SU-DHL-6 (cell line): ENCODE measurements at regions not wholly inside any gene's neighbourhood (a gene's known extent, or its start where the extent isn't known, plus 50 kb on each side); places are given as distances from the start of the nearest gene placed in this dataset.

Experiments
- H2AFZ ChIP-seq: fragments of 200-600 bp; sonication (generic); 2 replicates; pipeline ENCODE4 v1.6.1; 2014; ENCODE audit warnings: low read depth, mild to moderate bottlenecking, moderate library complexity, mixed read lengths, antibody characterized with exemption, low read length; ENCODE audit not compliant: severe bottlenecking
- H3F3A ChIP-seq: fragments of 200-600 bp; shearing (Covaris generic); 2 replicates; pipeline ENCODE4 v1.6.0; 2016; ENCODE audit warnings: antibody characterized with exemption, mild to moderate bottlenecking; ENCODE audit not compliant: insufficient read depth
- H3K27ac ChIP-seq: fragments of 200-600 bp; sonication (generic); 2 replicates; pipeline ENCODE4 v1.5.1; 2016; ENCODE audit warnings: low read depth, mild to moderate bottlenecking, low read length, moderate library complexity, mixed read lengths
- H3K27me3 ChIP-seq: fragments of 200-600 bp; sonication (generic), shearing (Covaris generic); 2 replicates; pipeline ENCODE4 v1.6.0; 2014; ENCODE audit warnings: mild to moderate bottlenecking, low read length
- H3K36me3 ChIP-seq: fragments of 200-600 bp; sonication (generic); 2 replicates; pipeline ENCODE4 v1.6.1; 2014; ENCODE audit warnings: mild to moderate bottlenecking, low read length, mixed read lengths
- H3K4me2 ChIP-seq: fragments of 300-600, 200-600 bp; shearing (Covaris generic), sonication (generic); 2 replicates; pipeline ENCODE4 v1.6.0; 2014; ENCODE audit warnings: low read length, low read depth, mild to moderate bottlenecking; ENCODE audit not compliant: poor library complexity, severe bottlenecking
- H3K4me3 ChIP-seq: fragments of 200-600 bp; sonication (generic); 2 replicates; pipeline ENCODE4 v1.5.1; 2014; ENCODE audit warnings: antibody characterized with exemption, low read length, mild to moderate bottlenecking, mixed read lengths; ENCODE audit not compliant: insufficient read depth, poor library complexity, severe bottlenecking
- H3K79me2 ChIP-seq: fragments of 200-600 bp; sonication (generic); 2 replicates; pipeline ENCODE4 v1.6.1; 2014; ENCODE audit warnings: mild to moderate bottlenecking, low read length, moderate library complexity; ENCODE audit not compliant: insufficient read depth
- H3K9ac ChIP-seq: fragments of 200-600 bp; sonication (generic); 2 replicates; pipeline ENCODE4 v1.7.0; 2014; ENCODE audit warnings: mild to moderate bottlenecking, low read length
- H3K9me2 ChIP-seq: fragments of 200-600 bp; sonication (generic); replicated peaks from 2 replicates; pipeline ENCODE4 v1.6.1; 2014; ENCODE audit warnings: low read length; ENCODE audit not compliant: insufficient read depth
- H3K9me3 ChIP-seq: fragments of 200-600 bp; sonication (generic); 2 replicates; pipeline ENCODE4 v1.6.1; 2014; ENCODE audit warnings: low read length, mixed read lengths; ENCODE audit not compliant: insufficient read depth
- H4K20me1 ChIP-seq: fragments of 200-600 bp; sonication (generic); 2 replicates; pipeline ENCODE4 v1.6.1; 2014; ENCODE audit warnings: low read depth, mild to moderate bottlenecking, antibody characterized with exemption, low read length, moderate library complexity, mixed read lengths
- EZH2phosphoT487 ChIP-seq: fragments of 200-600 bp; sonication (generic), shearing (Covaris generic); conservative IDR thresholded peaks from 2 replicates; pipeline ENCODE4 v1.6.1; 2018; ENCODE audit warnings: mild to moderate bottlenecking, antibody characterized with exemption, low read length, moderate library complexity, mixed read lengths
- TF ChIP-seq, protein P1 (sequence below): fragments of 200-600 bp; sonication (generic); IDR thresholded peaks from one replicate; pipeline ENCODE4 v1.5.1; 2017; ENCODE audit warnings: antibody characterized with exemption, mild to moderate bottlenecking, low read length, moderate library complexity; ENCODE audit not compliant: insufficient read depth, poor library complexity, severe bottlenecking

DNA sequence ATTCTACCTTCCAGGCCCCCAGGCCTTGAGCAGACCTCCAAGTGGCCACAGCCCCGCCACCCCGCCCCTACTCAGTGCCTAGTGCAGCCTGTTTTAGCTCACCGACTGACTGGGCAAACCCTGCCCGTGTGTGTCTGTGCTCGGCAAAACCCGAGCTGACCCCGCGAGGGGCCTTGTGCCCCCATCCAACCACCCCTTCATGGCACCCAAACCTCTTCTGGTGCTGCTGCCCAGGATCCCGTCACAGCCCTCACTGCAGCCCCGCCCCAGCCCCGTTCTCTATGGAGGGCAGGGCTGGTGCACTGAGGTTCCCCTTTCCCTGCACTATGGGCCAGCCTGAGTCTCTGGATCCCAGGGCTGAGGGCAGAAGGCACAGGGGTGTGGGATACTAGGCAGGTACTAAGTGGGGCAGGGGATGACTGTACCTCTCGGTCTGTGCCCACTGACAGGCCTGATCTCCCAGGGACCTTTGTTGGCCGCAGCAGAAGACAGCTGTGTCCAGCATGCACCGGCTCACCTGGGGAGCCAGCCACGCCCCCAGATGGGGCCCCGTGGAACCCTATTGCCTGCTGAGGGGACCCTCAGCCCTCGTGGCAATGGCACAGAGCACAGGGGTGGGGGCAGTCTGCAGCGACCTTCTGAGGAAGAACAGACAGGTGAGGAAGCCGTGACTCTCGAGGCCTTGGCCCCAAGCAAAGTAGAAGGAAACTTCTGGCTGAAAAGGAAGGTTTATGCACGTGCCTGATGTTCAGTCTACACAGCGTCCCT, 69.9 kb upstream of the OTOS start:
- H3K9me3 ChIP-seq = no peaks in the 10 kb centered on the region
- H3K9ac ChIP-seq = no peak overlapping the region
- H3K79me2 ChIP-seq = no peaks in the 10 kb centered on the region
- no peak overlapping the region for H3K27ac ChIP-seq
- no peaks in the 10 kb centered on the region for H3K9me2 ChIP-seq
- no peaks in the 10 kb centered on the region for H4K20me1 ChIP-seq
- no peaks in the 10 kb centered on the region for H3K27me3 ChIP-seq
- H3K36me3 ChIP-seq = no peaks in the 10 kb centered on the region
- TF ChIP-seq, protein P1, sequence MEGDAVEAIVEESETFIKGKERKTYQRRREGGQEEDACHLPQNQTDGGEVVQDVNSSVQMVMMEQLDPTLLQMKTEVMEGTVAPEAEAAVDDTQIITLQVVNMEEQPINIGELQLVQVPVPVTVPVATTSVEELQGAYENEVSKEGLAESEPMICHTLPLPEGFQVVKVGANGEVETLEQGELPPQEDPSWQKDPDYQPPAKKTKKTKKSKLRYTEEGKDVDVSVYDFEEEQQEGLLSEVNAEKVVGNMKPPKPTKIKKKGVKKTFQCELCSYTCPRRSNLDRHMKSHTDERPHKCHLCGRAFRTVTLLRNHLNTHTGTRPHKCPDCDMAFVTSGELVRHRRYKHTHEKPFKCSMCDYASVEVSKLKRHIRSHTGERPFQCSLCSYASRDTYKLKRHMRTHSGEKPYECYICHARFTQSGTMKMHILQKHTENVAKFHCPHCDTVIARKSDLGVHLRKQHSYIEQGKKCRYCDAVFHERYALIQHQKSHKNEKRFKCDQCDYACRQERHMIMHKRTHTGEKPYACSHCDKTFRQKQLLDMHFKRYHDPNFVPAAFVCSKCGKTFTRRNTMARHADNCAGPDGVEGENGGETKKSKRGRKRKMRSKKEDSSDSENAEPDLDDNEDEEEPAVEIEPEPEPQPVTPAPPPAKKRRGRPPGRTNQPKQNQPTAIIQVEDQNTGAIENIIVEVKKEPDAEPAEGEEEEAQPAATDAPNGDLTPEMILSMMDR = no peak
- no peak for TF ChIP-seq EZH2phosphoT487
- no peak overlapping the region for H2AFZ ChIP-seq
- no peak overlapping the region for H3K4me3 ChIP-seq
- no peak overlapping the region for H3K4me2 ChIP-seq
- H3F3A ChIP-seq = no peaks in the 10 kb centered on the region

DNA sequence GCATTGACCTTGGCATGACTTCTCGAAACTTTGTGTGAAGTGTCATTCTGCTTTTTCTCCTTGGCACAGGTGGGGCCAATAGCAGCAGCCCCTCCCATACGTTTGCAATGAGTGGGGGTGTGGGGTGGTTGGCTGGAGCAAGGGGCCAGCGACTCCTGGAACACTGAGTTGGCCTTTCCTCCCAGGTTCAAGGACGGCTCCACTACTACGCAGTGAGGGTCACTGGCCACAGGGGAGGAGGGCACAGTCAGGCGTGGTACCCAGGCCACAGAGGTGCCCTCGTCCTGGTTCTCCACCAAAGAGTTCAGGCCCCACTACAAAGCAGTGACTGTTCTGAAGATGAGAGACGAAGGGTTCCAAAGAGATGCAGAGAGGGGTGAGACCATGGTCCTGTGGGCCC, 70.6 kb upstream of the OTOS start:
- H3K4me2 ChIP-seq = no peak overlapping the region
- H3K9ac ChIP-seq = no peak overlapping the region
- no peaks in the 10 kb centered on the region for H4K20me1 ChIP-seq
- H3K27ac ChIP-seq = no peak overlapping the region
- H3K79me2 ChIP-seq = no peaks in the 10 kb centered on the region
- no peaks in the 10 kb centered on the region for H3F3A ChIP-seq
- no peaks in the 10 kb centered on the region for H3K9me3 ChIP-seq
- no peak for TF ChIP-seq EZH2phosphoT487
- TF ChIP-seq, protein P1 = no peak
- H3K27me3 ChIP-seq = no peaks in the 10 kb centered on the region
- H2AFZ ChIP-seq = no peak overlapping the region
- no peaks in the 10 kb centered on the region for H3K36me3 ChIP-seq
- H3K4me3 ChIP-seq = no peak overlapping the region
- no peaks in the 10 kb centered on the region for H3K9me2 ChIP-seq

DNA sequence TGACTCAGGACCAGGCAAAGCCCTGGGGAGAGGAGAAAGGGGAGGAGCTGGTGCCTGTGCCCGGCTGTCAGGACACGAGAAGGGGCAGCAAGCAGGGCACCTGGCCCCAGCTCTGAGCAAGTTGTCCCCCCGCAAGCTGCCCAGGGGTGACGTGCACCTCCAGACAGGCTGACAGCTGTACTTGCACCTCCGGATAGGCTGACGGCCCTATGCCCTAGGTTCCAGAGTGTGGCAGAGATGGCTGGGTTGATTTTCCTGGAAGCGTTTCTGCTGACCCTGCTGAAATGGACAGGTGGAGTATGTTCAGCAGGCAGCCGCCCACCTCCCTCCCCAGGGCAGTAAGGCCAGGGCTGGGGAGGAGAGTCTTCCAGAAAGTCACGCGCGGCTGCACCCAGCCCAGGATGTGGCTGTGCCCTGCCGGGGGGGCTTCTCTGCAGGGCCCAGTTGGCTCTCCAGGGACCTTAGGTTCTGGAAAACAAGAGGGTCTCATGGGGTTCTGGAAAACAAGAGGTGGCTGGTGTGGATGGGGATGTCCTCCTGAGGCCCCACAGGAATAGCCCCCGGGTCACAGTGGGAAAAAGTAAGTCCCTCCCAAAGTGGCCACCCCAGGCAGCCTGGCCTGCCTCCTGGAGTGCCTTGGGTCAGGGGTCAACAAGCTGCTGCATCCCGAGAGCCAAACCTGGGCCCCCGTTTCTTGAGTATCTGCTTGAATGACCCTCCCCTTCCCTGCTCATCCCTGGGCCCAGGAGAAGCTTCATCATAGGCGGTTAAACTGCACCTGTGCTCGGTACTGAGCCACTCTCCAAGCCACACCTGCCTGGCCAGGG, 71.4 kb upstream of the OTOS start:
- Histone ChIP-seq H2AFZ (no peak overlapping the region), H3K27ac (no peak overlapping the region)
- TF ChIP-seq, protein P1 = no peak
- no peak for TF ChIP-seq EZH2phosphoT487

More for the DNA sequence above, 71.4 kb upstream of the OTOS start:
- no peaks in the 10 kb centered on the region for H3K9me2 ChIP-seq
- no peaks in the 10 kb centered on the region for H3K9me3 ChIP-seq
- H3F3A ChIP-seq = no peaks in the 10 kb centered on the region
- H3K27me3 ChIP-seq = no peaks in the 10 kb centered on the region
- no peaks in the 10 kb centered on the region for H3K79me2 ChIP-seq
- no peak overlapping the region for H3K9ac ChIP-seq
- H3K36me3 ChIP-seq = no peaks in the 10 kb centered on the region
- no peaks in the 10 kb centered on the region for H4K20me1 ChIP-seq
- H3K4me3 ChIP-seq = no peak overlapping the region
- no peak overlapping the region for H3K4me2 ChIP-seq
